IMR-90 (cell line): ENCODE measurements at regions not wholly inside any gene's neighbourhood (a gene's known extent, or its start where the extent isn't known, plus 50 kb on each side); places are given as distances from the start of the nearest gene placed in this dataset.

Source experiments
- ATAC-seq: fragments of 200-7000 bp; cut with Tn5 transposase; 2 replicates; pipeline ENCODE4 v1.9.1; 2020; ENCODE audit warnings: low read depth, mild to moderate bottlenecking, moderate library complexity
- BruUV-seq: library from RNA; stranded (reverse); fragments of 400-500 nt; replicated peaks from 2 replicates; lab custom pipeline; 2021; lab: Mats Ljungman, UMichigan
- CTCF ChIA-PET: fragments of 300-600 bp; formaldehyde crosslinking; extraction: SDS; loops from one replicate; lab custom pipeline; 2021; ENCODE audit warnings: antibody characterized with exemption; lab: Yijun Ruan, JAX
- POLR2A ChIA-PET: fragments of 300-600 bp; sonication (Branson Sonifier 250); formaldehyde crosslinking; loops from one replicate; lab custom pipeline; 2022; ENCODE audit warnings: antibody characterized with exemption; ENCODE audit not compliant: unreplicated experiment; lab: Charles Lee
- DNase-seq: peaks from one replicate; pipeline ENCODE4 v3.0.0; 2013
- H2AFZ ChIP-seq: replicated peaks from 2 replicates; pipeline ENCODE3; 2013; ENCODE audit warnings: low read length, mild to moderate bottlenecking; ENCODE audit not compliant: poor library complexity
- H2AK5ac ChIP-seq: 2 replicates; pipeline ENCODE4 v1.6.1; 2013; ENCODE audit warnings: low read depth, low read length, inconsistent platforms
- H2AK9ac ChIP-seq: replicated peaks from 2 replicates; pipeline ENCODE3; 2013; ENCODE audit warnings: mild to moderate bottlenecking, low read depth, low read length, moderate library complexity; ENCODE audit not compliant: poor library complexity
- H2BK120ac ChIP-seq: 2 replicates; pipeline ENCODE4 v1.6.1; 2013; ENCODE audit warnings: low read depth, low read length, inconsistent platforms
- H2BK15ac ChIP-seq: 3 replicates; pipeline ENCODE4 v1.6.1; 2013; ENCODE audit warnings: low read depth, low read length, inconsistent platforms
- H2BK20ac ChIP-seq: 2 replicates; pipeline ENCODE4 v1.6.1; 2013; ENCODE audit warnings: low read depth, mild to moderate bottlenecking, inconsistent platforms, low read length, moderate library complexity
- H2BK5ac ChIP-seq: 2 replicates; pipeline ENCODE4 v1.6.1; 2013; ENCODE audit warnings: mild to moderate bottlenecking, low read depth, low read length, inconsistent platforms; ENCODE audit not compliant: poor library complexity, severe bottlenecking
- H3K14ac ChIP-seq: replicated peaks from 2 replicates; pipeline ENCODE4 v1.6.1; 2013; ENCODE audit warnings: low read depth, low read length, inconsistent platforms
- H3K18ac ChIP-seq: 2 replicates; pipeline ENCODE4 v1.6.1; 2013; ENCODE audit warnings: low read depth, low read length, control low read depth
- H3K23ac ChIP-seq: 2 replicates; pipeline ENCODE4 v1.6.1; 2013; ENCODE audit warnings: low read depth, low read length, inconsistent platforms
- H3K27ac ChIP-seq: 2 replicates; pipeline ENCODE4 v1.5.1; 2013; ENCODE audit warnings: mild to moderate bottlenecking, control low read depth, low read length; ENCODE audit not compliant: insufficient read depth
- H3K27me3 ChIP-seq: 2 replicates; pipeline ENCODE4 v1.6.1; 2013; ENCODE audit warnings: low read length; ENCODE audit not compliant: control insufficient read depth, insufficient read depth
- H3K36me3 ChIP-seq: 2 replicates; pipeline ENCODE4 v1.6.1; 2013; ENCODE audit warnings: low read length, mixed read lengths; ENCODE audit not compliant: control insufficient read depth, insufficient read depth
- H3K4ac ChIP-seq: 2 replicates; pipeline ENCODE4 v1.6.1; 2013; ENCODE audit warnings: low read depth, low read length, inconsistent platforms
- H3K4me1 ChIP-seq: 2 replicates; pipeline ENCODE4 v1.6.1; 2013; ENCODE audit warnings: low read length, mixed read lengths; ENCODE audit not compliant: control insufficient read depth, insufficient read depth
- H3K4me2 ChIP-seq: 2 replicates; pipeline ENCODE4 v1.6.1; 2013; ENCODE audit warnings: low read depth, mild to moderate bottlenecking, control low read depth, low read length, moderate library complexity
- H3K4me3 ChIP-seq: 2 replicates; pipeline ENCODE4 v1.5.1; 2013; ENCODE audit warnings: low read depth, mild to moderate bottlenecking, control low read depth, low read length, moderate library complexity; ENCODE audit not compliant: insufficient read depth
- H3K56ac ChIP-seq: 2 replicates; pipeline ENCODE4 v1.6.1; 2013; ENCODE audit warnings: low read length, inconsistent platforms; ENCODE audit not compliant: insufficient read depth; ENCODE audit errors: extremely low read depth
- H3K79me1 ChIP-seq, 2 experiments: 2 replicates each; pipeline ENCODE4 v1.6.1; 2013; ENCODE audit warnings: low read length in 2 of 2, inconsistent platforms in 1 of 2, low read depth in 1 of 2
- H3K9ac ChIP-seq: 2 replicates; pipeline ENCODE4 v1.6.1; 2013; ENCODE audit warnings: low read depth, low read length, control low read depth
- H3K9me1 ChIP-seq: 2 replicates; pipeline ENCODE4 v1.6.1; 2013; ENCODE audit warnings: low read length, inconsistent platforms; ENCODE audit not compliant: insufficient read depth
- H3K9me3 ChIP-seq: 2 replicates; pipeline ENCODE4 v1.6.1; 2013; ENCODE audit warnings: low read length; ENCODE audit not compliant: control insufficient read depth, insufficient read depth
- H4K20me1 ChIP-seq: 2 replicates; pipeline ENCODE4 v1.6.1; 2013; ENCODE audit warnings: low read length, inconsistent platforms; ENCODE audit not compliant: insufficient read depth
- H4K5ac ChIP-seq: 2 replicates; pipeline ENCODE4 v1.6.1; 2013; ENCODE audit warnings: mild to moderate bottlenecking, low read depth, low read length, control low read depth
- H4K8ac ChIP-seq, 2 experiments: 2 replicates each; pipeline ENCODE4 v1.6.1; 2013; ENCODE audit warnings: low read depth in 2 of 2, low read length in 2 of 2, control low read depth in 1 of 2, inconsistent platforms in 1 of 2
- H4K91ac ChIP-seq: 2 replicates; pipeline ENCODE4 v1.6.1; 2013; ENCODE audit warnings: low read depth, low read length, inconsistent platforms; ENCODE audit not compliant: insufficient read depth
- RFX5 ChIP-seq: IDR thresholded peaks from 2 replicates; pipeline ENCODE4 v1.8.0; 2012; ENCODE audit warnings: low read depth, mild to moderate bottlenecking, low read length, moderate library complexity
- dilution Hi-C: fragments of 300-500 bp; cut with HindIII; formaldehyde crosslinking; loops from one replicate; pipeline ENCODE4 v1.14.3; 2018; ENCODE audit warnings: low sequenced_read_pairs; ENCODE audit not compliant: unreplicated experiment
- in situ Hi-C: fragments of 300-500 bp; cut with MboI; formaldehyde crosslinking; loops from 3 replicates; pipeline ENCODE4 v1.14.3; 2019; ENCODE audit warnings: low sequenced_read_pairs, inconsistent platforms, mixed read lengths
- intact Hi-C: fragments of 100-400 bp; cut with micrococcal nuclease; formaldehyde crosslinking; loops from 2 replicates; pipeline ENCODE4 v1.10.0; 2022

GRCh38 chr3:94395851-94396250 lies 333.0 kb downstream of the NSUN3 start:
- intact Hi-C loops, result no loop called here
- H3K27ac ChIP-seq, result no peak overlapping the region
- no peak overlapping the region for H3K4me2 ChIP-seq
- no peaks in the 10 kb centered on the region for H3K36me3 ChIP-seq
- CTCF ChIA-PET, result interaction anchor here (0.6 kb wide), 2 partner anchors 11 to 391 kb away, joined by 4 to 7 read pairs; no protein-coding TSS in a partner anchor
- no peak overlapping the region for H3K14ac ChIP-seq
- H4K91ac ChIP-seq, result no peak overlapping the region
- no peak overlapping the region for H3K4ac ChIP-seq
- no peaks in the 10 kb centered on the region for H3K27me3 ChIP-seq
- no peak overlapping the region for H3K9ac ChIP-seq
- H2BK15ac ChIP-seq, result no peak overlapping the region
- no peak overlapping the region for H3K56ac ChIP-seq
- in situ Hi-C loops, result no loop called here
- no peak overlapping the region for H4K8ac ChIP-seq
- no peak for ATAC-seq
- TF ChIP-seq RFX5, result no peak
- no peak for DNase-seq
- no peak overlapping the region for H3K23ac ChIP-seq
- no peak overlapping the region for H2BK20ac ChIP-seq
- H2AK9ac ChIP-seq, result no peak overlapping the region
- no peak overlapping the region for H2BK5ac ChIP-seq
- H2AFZ ChIP-seq, result no peak overlapping the region
- H3K18ac ChIP-seq, result no peak overlapping the region
- no peak overlapping the region for H4K5ac ChIP-seq
- H3K4me1 ChIP-seq, result no peaks in the 10 kb centered on the region
- dilution Hi-C loops, result no loop called here
- H4K20me1 ChIP-seq, result no peaks in the 10 kb centered on the region
- no peak overlapping the region for H2AK5ac ChIP-seq
- H2BK120ac ChIP-seq, result no peak overlapping the region
- no peak overlapping the region for H3K4me3 ChIP-seq
- no peaks in the 10 kb centered on the region for H3K9me1 ChIP-seq
- BruUV-seq, result no TSS peak
- POLR2A ChIA-PET, result no interaction called here
- no peaks in the 10 kb centered on the region for H3K9me3 ChIP-seq
- H3K79me1 ChIP-seq, result no peaks in the 10 kb centered on the region
